HEK293 (cell line): ENCODE measurements at regions not wholly inside any gene's neighbourhood (a gene's known extent, or its start where the extent isn't known, plus 50 kb on each side); places are given as distances from the start of the nearest gene placed in this dataset.

Source experiments
- CTCF ChIA-PET: fragments of 350-600 bp; formaldehyde crosslinking; extraction: SDS; loops from one replicate; lab custom pipeline; 2021; ENCODE audit warnings: antibody characterized with exemption; lab: Yijun Ruan, JAX
- POLR2A ChIA-PET: fragments of 300-600 bp; formaldehyde crosslinking; extraction: SDS; loops from one replicate; lab custom pipeline; 2020; ENCODE audit warnings: antibody characterized with exemption, inconsistent platforms; lab: Yijun Ruan, JAX
- H3K27ac ChIP-seq: fragments of 200-500 bp; sonication (Bioruptor generic); 2 replicates; pipeline ENCODE4 v1.5.1; 2014; ENCODE audit warnings: low read depth, low read length, control low read depth, inconsistent platforms; ENCODE audit errors: extremely low read depth
- H3K36me3 ChIP-seq, 2 experiments: fragments of 200-500 bp in 1 of 2; sonication (Bioruptor generic) in 1 of 2; 1 replicate in 1 of 2; 2 replicates in 1 of 2; pipeline ENCODE4 v1.5.1; 2014 to 2017; ENCODE audit warnings: inconsistent platforms in 2 of 2, low read length in 2 of 2; ENCODE audit not compliant: control insufficient read depth in 2 of 2, insufficient read depth in 1 of 2
- H3K4me1 ChIP-seq: fragments of 200-500 bp; sonication (Bioruptor generic); 2 replicates; pipeline ENCODE4 v1.5.1; 2014; ENCODE audit warnings: mild to moderate bottlenecking, low read length, inconsistent platforms; ENCODE audit not compliant: control insufficient read depth, insufficient read depth
- H3K4me3 ChIP-seq: 2 replicates; pipeline ENCODE4 v1.5.1; 2011; ENCODE audit warnings: low read depth, mild to moderate bottlenecking, control low read depth, low read length, moderate library complexity
- H3K9me3 ChIP-seq: fragments of 200-500 bp; sonication (Bioruptor generic); 2 replicates; pipeline ENCODE4 v1.5.1; 2014; ENCODE audit warnings: low read depth, low read length, inconsistent platforms; ENCODE audit not compliant: control insufficient read depth, insufficient read depth
- BCL11A ChIP-seq: fragments of 450-650 bp; formaldehyde crosslinking; IDR thresholded peaks from 2 replicates; pipeline ENCODE4 v1.5.1; 2016; ENCODE audit warnings: low read depth, missing biosample characterization, missing genetic modification characterization
- HOXA7 ChIP-seq: sonication (generic); formaldehyde crosslinking; IDR thresholded peaks from 2 replicates; pipeline ENCODE4 v1.8.1; 2022; ENCODE audit warnings: missing genetic modification reagents, borderline replicate concordance
- HOXC10 ChIP-seq: sonication (generic); formaldehyde crosslinking; IDR thresholded peaks from 2 replicates; pipeline ENCODE4 v1.8.1; 2023; ENCODE audit warnings: mild to moderate bottlenecking, missing genetic modification reagents
- IKZF3 ChIP-seq: fragments of 450-650 bp; IDR thresholded peaks from 2 replicates; pipeline ENCODE4 v1.5.0; 2018; ENCODE audit warnings: missing biosample characterization, mild to moderate bottlenecking, missing genetic modification characterization, moderate library complexity
- SCRT1 ChIP-seq: fragments of 450-650 bp; formaldehyde crosslinking; IDR thresholded peaks from 2 replicates; pipeline ENCODE4 v1.5.1; 2016; ENCODE audit warnings: missing biosample characterization, missing genetic modification characterization, borderline replicate concordance
- YY1 ChIP-seq: fragments of 450-650 bp; formaldehyde crosslinking; IDR thresholded peaks from 2 replicates; pipeline ENCODE4 v1.5.1; 2018; ENCODE audit warnings: missing biosample characterization, missing genetic modification characterization
- ZBTB17 ChIP-seq: fragments of 450-650 bp; formaldehyde crosslinking; IDR thresholded peaks from 2 replicates; pipeline ENCODE4 v1.5.1; 2016; ENCODE audit warnings: missing biosample characterization, missing genetic modification characterization
- ZEB2 ChIP-seq: fragments of 450-650 bp; formaldehyde crosslinking; IDR thresholded peaks from 2 replicates; pipeline ENCODE4 v1.5.1; 2016; ENCODE audit warnings: missing biosample characterization, missing genetic modification characterization
- ZFP37 ChIP-seq: fragments of 450-650 bp; formaldehyde crosslinking; IDR thresholded peaks from 2 replicates; pipeline ENCODE4 v1.5.1; 2016; ENCODE audit warnings: missing biosample characterization, missing genetic modification characterization
- ZFP41 ChIP-seq: fragments of 450-650 bp; formaldehyde crosslinking; IDR thresholded peaks from 2 replicates; pipeline ENCODE4 v1.5.1; 2016; ENCODE audit warnings: missing biosample characterization, missing genetic modification characterization, borderline replicate concordance
- ZNF221 ChIP-seq: fragments of 450-650 bp; formaldehyde crosslinking; IDR thresholded peaks from 2 replicates; pipeline ENCODE4 v1.5.1; 2017; ENCODE audit warnings: missing biosample characterization, missing genetic modification characterization, borderline replicate concordance
- ZNF335 ChIP-seq: fragments of 450-650 bp; formaldehyde crosslinking; conservative IDR thresholded peaks from 2 replicates; pipeline ENCODE4 v1.5.1; 2016; ENCODE audit warnings: missing biosample characterization, missing genetic modification characterization
- ZNF501 ChIP-seq: fragments of 450-650 bp; formaldehyde crosslinking; IDR thresholded peaks from 2 replicates; pipeline ENCODE4 v1.5.1; 2016; ENCODE audit warnings: missing biosample characterization, missing genetic modification characterization
- ZNF571 ChIP-seq: fragments of 450-650 bp; formaldehyde crosslinking; IDR thresholded peaks from 2 replicates; pipeline ENCODE4 v1.5.0; 2017; ENCODE audit warnings: missing biosample characterization, missing genetic modification characterization
- ZNF610 ChIP-seq: fragments of 450-650 bp; formaldehyde crosslinking; IDR thresholded peaks from 2 replicates; pipeline ENCODE4 v1.5.1; 2016; ENCODE audit warnings: missing biosample characterization, missing genetic modification characterization, borderline replicate concordance
- ZNF629 ChIP-seq: fragments of 450-650 bp; formaldehyde crosslinking; IDR thresholded peaks from 2 replicates; pipeline ENCODE4 v1.5.1; 2017; ENCODE audit warnings: missing biosample characterization, missing genetic modification characterization
- ZNF654 ChIP-seq: fragments of 450-650 bp; formaldehyde crosslinking; IDR thresholded peaks from 2 replicates; pipeline ENCODE4 v1.5.1; 2016; ENCODE audit warnings: low read depth, missing biosample characterization, missing genetic modification characterization
- TF ChIP-seq, protein P1 (sequence below): fragments of 450-650 bp; formaldehyde crosslinking; IDR thresholded peaks from 2 replicates; pipeline ENCODE4 v1.5.1; 2016; ENCODE audit warnings: missing biosample characterization, missing genetic modification characterization
- TF ChIP-seq, protein P2 (sequence below): fragments of 450-650 bp; formaldehyde crosslinking; IDR thresholded peaks from 2 replicates; pipeline ENCODE4 v1.5.1; 2016; ENCODE audit warnings: missing biosample characterization, missing genetic modification characterization
- TF ChIP-seq, protein P3 (sequence below): fragments of 450-650 bp; formaldehyde crosslinking; IDR thresholded peaks from 2 replicates; pipeline ENCODE4 v1.5.1; 2016; ENCODE audit warnings: missing biosample characterization, missing genetic modification characterization

DNA sequence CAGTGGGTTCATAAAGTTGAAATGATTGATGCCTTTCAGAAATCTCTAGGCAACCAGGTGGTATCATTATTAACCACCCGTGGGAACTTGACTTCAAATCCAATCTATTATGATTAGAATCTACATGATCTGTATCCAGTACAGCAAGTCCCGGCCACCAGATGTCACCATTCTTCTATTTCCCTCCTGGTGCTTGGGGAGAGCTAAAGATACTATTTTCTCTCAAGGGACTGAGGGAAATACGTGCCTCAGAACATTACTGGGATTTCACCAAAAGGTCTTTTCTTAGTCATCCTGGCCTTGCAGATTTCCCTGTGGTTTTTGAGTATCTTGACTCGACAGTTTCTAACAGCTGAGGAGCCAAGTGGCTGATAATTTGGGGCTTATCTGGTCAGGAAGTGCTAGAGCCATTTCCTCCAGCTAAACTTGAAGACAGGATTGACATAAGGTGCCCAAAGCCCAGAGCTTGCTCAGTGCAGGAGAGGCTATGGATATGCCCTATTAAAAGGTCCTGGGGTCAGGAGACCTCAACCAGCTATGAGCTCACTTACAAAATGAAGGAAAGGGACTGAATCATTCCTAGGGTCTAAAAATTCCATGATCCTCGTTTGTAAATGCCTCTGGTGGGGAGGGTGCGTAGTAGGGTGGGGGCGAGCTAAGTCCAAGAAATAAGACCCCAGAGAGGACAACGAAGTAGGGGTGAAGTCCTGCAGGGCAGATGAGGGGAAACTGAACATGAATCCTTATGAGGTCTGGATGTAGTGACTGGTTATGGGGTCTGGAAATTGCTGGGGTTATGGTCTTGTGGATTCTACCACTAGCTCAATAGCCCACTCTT is 135.4 kb upstream of the MGAT5 start (continued):
- peak; percentile 79 for TF ChIP-seq ZNF654 (tag by site-specific recombination)
- no peak for TF ChIP-seq ZNF571 (tag by site-specific recombination)
- TF ChIP-seq, protein P1, sequence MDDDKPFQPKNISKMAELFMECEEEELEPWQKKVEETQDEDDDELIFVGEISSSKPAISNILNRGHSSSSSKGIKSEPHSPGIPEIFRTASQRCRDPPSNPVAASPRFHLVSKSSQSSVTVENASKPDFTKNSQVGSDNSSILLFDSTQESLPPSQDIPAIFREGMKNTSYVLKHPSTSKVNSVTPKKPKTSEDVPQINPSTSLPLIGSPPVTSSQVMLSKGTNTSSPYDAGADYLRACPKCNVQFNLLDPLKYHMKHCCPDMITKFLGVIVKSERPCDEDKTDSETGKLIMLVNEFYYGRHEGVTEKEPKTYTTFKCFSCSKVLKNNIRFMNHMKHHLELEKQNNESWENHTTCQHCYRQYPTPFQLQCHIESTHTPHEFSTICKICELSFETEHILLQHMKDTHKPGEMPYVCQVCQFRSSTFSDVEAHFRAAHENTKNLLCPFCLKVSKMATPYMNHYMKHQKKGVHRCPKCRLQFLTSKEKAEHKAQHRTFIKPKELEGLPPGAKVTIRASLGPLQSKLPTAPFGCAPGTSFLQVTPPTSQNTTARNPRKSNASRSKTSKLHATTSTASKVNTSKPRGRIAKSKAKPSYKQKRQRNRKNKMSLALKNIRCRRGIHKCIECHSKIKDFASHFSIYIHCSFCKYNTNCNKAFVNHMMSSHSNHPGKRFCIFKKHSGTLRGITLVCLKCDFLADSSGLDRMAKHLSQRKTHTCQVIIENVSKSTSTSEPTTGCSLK (tag by site-specific recombination) = no peak
- no peak for TF ChIP-seq ZNF221 (tag by site-specific recombination)
- TF ChIP-seq BCL11A (tag by site-specific recombination) = no peak
- no peak for TF ChIP-seq YY1 (tag by site-specific recombination)
- no peak for TF ChIP-seq ZFP41
- TF ChIP-seq, all 188 proteins: peak for 6

DNA sequence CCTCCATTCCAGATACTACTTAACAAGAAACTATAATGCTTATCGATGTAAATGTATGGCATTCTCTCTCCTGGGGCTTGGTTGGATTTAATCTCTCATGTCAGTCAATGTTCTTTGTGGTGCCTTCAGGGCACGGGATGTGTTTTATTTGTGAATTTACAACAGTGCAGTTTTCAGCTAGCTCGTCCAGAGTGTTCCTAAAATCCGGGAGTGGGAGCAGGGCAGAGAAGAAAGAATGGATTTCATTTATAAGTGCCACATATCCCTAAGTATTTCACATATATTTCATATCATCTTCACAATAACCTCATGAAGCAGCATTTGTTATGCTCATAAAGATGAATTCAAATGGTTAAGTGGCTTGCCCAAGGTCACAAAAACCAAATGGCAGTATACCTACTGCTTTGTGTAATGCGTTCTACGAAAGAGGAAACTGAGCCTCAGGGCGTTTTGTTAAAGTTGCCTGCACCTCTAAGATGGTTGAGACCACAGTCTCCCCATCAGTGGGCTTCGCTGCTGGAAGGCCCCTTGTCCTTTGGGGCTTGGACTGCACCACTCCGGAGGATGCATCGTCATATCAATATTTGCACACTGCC is 134.7 kb upstream of the MGAT5 start:
- no peaks in the 10 kb centered on the region for H3K36me3 ChIP-seq
- H3K9me3 ChIP-seq = no peaks in the 10 kb centered on the region
- peak overlapping the region; percentile 77 for H3K4me3 ChIP-seq
- H3K4me1 ChIP-seq = peaks cover 16% of the 10 kb centered on the region
- TF ChIP-seq ZNF335 (peak; percentile 50; the same call in 1 of the 2 replicates), HOXA7 (CRISPR knock-in tag) (no peak)
- TF ChIP-seq, protein P2, sequence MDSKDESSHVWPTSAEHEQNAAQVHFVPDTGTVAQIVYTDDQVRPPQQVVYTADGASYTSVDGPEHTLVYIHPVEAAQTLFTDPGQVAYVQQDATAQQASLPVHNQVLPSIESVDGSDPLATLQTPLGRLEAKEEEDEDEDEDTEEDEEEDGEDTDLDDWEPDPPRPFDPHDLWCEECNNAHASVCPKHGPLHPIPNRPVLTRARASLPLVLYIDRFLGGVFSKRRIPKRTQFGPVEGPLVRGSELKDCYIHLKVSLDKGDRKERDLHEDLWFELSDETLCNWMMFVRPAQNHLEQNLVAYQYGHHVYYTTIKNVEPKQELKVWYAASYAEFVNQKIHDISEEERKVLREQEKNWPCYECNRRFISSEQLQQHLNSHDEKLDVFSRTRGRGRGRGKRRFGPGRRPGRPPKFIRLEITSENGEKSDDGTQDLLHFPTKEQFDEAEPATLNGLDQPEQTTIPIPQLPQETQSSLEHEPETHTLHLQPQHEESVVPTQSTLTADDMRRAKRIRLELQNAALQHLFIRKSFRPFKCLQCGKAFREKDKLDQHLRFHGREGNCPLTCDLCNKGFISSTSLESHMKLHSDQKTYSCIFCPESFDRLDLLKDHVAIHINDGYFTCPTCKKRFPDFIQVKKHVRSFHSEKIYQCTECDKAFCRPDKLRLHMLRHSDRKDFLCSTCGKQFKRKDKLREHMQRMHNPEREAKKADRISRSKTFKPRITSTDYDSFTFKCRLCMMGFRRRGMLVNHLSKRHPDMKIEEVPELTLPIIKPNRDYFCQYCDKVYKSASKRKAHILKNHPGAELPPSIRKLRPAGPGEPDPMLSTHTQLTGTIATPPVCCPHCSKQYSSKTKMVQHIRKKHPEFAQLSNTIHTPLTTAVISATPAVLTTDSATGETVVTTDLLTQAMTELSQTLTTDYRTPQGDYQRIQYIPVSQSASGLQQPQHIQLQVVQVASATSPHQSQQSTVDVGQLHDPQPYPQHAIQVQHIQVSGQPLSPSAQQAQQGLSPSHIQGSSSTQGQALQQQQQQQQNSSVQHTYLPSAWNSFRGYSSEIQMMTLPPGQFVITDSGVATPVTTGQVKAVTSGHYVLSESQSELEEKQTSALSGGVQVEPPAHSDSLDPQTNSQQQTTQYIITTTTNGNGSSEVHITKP (tag by site-specific recombination) = peak; percentile 92; the same call in 1 of the 2 replicates
- TF ChIP-seq, all 188 proteins: peak for 2
- ChIA-PET CTCF (interaction anchor here (0.7 to 4.7 kb wide), 17 partner anchors 11 to 331 kb away, joined by 3 to 69 read pairs (median 7); no protein-coding TSS in a partner anchor), POLR2A (interaction anchor here (1.3 to 2.5 kb wide), 4 partner anchors 83 to 293 kb away, joined by 3 to 14 read pairs (median 6); no protein-coding TSS in a partner anchor)
- no peak overlapping the region for H3K27ac ChIP-seq

DNA sequence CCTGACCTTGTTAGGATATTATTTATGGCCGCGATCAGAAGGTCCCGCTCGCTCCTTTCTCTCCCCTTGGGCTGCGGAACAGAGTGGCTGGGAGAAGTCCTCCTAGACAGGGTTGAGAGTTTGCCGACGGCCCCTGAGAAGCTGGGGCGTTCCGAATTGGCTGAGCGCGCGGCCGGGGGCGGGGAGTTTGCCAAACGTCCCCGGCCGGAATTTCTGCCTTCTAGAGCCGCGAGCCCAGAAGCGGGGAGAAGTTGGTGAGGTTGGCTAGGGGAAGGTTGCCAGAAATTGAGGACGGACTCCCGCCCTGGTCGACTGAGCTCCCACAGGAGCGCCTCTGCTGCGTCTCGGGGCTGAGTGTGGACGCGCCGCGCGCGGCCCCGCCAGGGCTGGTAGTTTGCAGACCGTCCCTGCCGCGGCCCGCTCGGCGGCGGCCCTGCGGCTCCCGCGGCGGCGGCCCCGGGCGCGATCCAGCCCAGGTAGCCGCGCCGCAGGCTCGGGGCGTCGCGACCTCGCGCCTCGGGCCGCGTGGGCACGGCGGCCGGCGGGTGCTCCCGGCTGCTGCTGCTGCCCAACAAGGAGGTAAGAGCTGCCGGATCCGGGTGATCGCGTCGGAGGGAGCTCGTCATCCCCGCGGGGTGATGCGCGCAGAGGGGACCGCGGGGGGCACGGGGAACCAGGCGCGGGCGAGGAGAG is 134.0 kb upstream of the MGAT5 start:
- ChIA-PET POLR2A (interaction anchor here (1.4 to 2.5 kb wide), 3 partner anchors 86 to 292 kb away, joined by 3 to 14 read pairs (median 8); no protein-coding TSS in a partner anchor), CTCF (interaction anchor here (0.6 to 4.7 kb wide), 10 partner anchors 11 to 580 kb away, joined by 3 to 69 read pairs (median 10); no protein-coding TSS in a partner anchor)
- Histone ChIP-seq H3K4me1 (peaks cover 22% of the 10 kb centered on the region), H3K9me3 (no peaks in the 10 kb centered on the region), H3K4me3 (peak overlapping the region; percentile 77), H3K36me3 (no peaks in the 10 kb centered on the region), H3K27ac (peak overlapping the region; percentile 92)
- TF ChIP-seq ZNF629 (tag by site-specific recombination) (0 out of 2 replicates have a peak, but pooled peaks have one; percentile 10), HOXC10 (no peak), ZNF501 (tag by site-specific recombination) (0 out of 2 replicates have a peak, but pooled peaks have one; percentile 30), IKZF3 (0 out of 2 replicates have a peak, but pooled peaks have one; percentile 9), ZNF610 (tag by site-specific recombination) (no peak), SCRT1 (tag by site-specific recombination) (no peak), ZBTB17 (tag by site-specific recombination) (peak; percentile 63; the same call in 1 of the 2 replicates), ZEB2 (tag by site-specific recombination) (0 out of 2 replicates have a peak, but pooled peaks have one; percentile 36), ZFP37 (tag by site-specific recombination) (0 out of 2 replicates have a peak, but pooled peaks have one; percentile 34)
- TF ChIP-seq, protein P3, sequence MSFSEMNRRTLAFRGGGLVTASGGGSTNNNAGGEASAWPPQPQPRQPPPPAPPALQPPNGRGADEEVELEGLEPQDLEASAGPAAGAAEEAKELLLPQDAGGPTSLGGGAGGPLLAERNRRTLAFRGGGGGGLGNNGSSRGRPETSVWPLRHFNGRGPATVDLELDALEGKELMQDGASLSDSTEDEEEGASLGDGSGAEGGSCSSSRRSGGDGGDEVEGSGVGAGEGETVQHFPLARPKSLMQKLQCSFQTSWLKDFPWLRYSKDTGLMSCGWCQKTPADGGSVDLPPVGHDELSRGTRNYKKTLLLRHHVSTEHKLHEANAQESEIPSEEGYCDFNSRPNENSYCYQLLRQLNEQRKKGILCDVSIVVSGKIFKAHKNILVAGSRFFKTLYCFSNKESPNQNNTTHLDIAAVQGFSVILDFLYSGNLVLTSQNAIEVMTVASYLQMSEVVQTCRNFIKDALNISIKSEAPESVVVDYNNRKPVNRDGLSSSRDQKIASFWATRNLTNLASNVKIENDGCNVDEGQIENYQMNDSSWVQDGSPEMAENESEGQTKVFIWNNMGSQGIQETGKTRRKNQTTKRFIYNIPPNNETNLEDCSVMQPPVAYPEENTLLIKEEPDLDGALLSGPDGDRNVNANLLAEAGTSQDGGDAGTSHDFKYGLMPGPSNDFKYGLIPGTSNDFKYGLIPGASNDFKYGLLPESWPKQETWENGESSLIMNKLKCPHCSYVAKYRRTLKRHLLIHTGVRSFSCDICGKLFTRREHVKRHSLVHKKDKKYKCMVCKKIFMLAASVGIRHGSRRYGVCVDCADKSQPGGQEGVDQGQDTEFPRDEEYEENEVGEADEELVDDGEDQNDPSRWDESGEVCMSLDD (tag by site-specific recombination) = peak; percentile 73
